ENCODE measurements at regions not wholly inside any gene's neighbourhood (a gene's known extent, or its start where the extent isn't known, plus 50 kb on each side); places are given as distances from the start of the nearest gene placed in this dataset.

GRCh38 chr18:27497246-27497645 is 312.1 kb upstream of the CHST9 start:
- WGBS, 2 donors, result 89 to 92% methylated on average over 4 of the region's 4 CpGs
- Histone ChIP-seq H3K9me3 (ENCODE audit: control insufficient read depth in 4 of 4, insufficient read depth in 3 of 4, low read length in 3 of 4) (no peaks in the 10 kb centered on the region), H3K36me3 (ENCODE audit: control insufficient read depth in 4 of 4, insufficient read depth in 4 of 4, low read length in 4 of 4) (no peaks in the 10 kb centered on the region), H3K27ac (ENCODE audit: low read depth in 1 of 2, low read length in 1 of 2) (no peak overlapping the region), H3K27me3 (ENCODE audit: control insufficient read depth in 3 of 3, insufficient read depth in 3 of 3, low read length in 2 of 3) (no peaks in the 10 kb centered on the region), H3K9ac (ENCODE audit: insufficient read depth in 1 of 2, low read length in 2 of 2) (no peak overlapping the region), H3K4me1 (ENCODE audit: control insufficient read depth in 5 of 5, insufficient read depth in 5 of 5, low read length in 5 of 5) (no peaks in the 10 kb centered on the region), H3K4me3 (no peak overlapping the region)
- TF ChIP-seq, protein P1, sequence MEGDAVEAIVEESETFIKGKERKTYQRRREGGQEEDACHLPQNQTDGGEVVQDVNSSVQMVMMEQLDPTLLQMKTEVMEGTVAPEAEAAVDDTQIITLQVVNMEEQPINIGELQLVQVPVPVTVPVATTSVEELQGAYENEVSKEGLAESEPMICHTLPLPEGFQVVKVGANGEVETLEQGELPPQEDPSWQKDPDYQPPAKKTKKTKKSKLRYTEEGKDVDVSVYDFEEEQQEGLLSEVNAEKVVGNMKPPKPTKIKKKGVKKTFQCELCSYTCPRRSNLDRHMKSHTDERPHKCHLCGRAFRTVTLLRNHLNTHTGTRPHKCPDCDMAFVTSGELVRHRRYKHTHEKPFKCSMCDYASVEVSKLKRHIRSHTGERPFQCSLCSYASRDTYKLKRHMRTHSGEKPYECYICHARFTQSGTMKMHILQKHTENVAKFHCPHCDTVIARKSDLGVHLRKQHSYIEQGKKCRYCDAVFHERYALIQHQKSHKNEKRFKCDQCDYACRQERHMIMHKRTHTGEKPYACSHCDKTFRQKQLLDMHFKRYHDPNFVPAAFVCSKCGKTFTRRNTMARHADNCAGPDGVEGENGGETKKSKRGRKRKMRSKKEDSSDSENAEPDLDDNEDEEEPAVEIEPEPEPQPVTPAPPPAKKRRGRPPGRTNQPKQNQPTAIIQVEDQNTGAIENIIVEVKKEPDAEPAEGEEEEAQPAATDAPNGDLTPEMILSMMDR (IDR thresholded peaks at IDR 0.05; ENCODE audit: control extremely low read depth, extremely low read depth), result no peak
- DNase-seq (no peak), ATAC-seq (ENCODE audit: insufficient read depth, low FRiP score) (no peak)

- Histone ChIP-seq H3K27me3 (ENCODE audit: control insufficient read depth in 3 of 3, insufficient read depth in 3 of 3, low read length in 2 of 3) (no peaks in the 10 kb centered on the region), H3K36me3 (ENCODE audit: control insufficient read depth in 4 of 4, insufficient read depth in 4 of 4, low read length in 4 of 4) (no peaks in the 10 kb centered on the region), H3K27ac (ENCODE audit: low read depth in 1 of 2, low read length in 1 of 2) (no peak overlapping the region), H3K4me1 (ENCODE audit: control insufficient read depth in 5 of 5, insufficient read depth in 5 of 5, low read length in 5 of 5) (no peaks in the 10 kb centered on the region), H3K4me3 (no peak overlapping the region), H3K9me3 (ENCODE audit: control insufficient read depth in 4 of 4, insufficient read depth in 3 of 4, low read length in 3 of 4) (no peaks in the 10 kb centered on the region), H3K9ac (ENCODE audit: insufficient read depth in 1 of 2, low read length in 2 of 2) (no peak overlapping the region)
- 74 to 80% methylated on average over 4 of the region's 4 CpGs for WGBS, 2 donors
- TF ChIP-seq, protein P1 (IDR thresholded peaks at IDR 0.05; ENCODE audit: control extremely low read depth, extremely low read depth), result no peak
- no peak for DNase-seq
- ATAC-seq (ENCODE audit: insufficient read depth, low FRiP score), result no peak
Measured at GRCh38 chr18:27493182-27493581, 308.1 kb upstream of the CHST9 start.

DNA sequence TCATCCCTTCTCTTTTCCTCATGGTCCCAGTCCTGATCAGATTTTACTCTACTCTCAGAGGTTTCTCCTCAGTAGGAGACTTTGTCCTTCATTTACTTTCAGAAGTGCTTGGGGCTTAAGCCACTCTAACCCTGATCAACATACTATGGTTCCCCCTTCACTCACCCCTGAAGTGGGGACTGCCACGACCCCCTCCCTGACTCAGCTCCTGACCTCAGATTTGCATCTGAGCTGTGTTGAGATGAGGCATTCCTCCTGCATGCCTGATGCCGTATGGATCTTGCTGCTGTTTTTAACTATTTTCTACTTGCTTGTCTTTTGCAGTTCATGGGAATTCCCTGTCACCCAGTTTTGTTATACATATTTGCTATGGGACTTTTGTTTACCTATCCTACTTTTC is 306.7 kb upstream of the CHST9 start:
- no peak for ATAC-seq (ENCODE audit: insufficient read depth, low FRiP score)
- Histone ChIP-seq H3K27ac (ENCODE audit: low read depth in 1 of 2, low read length in 1 of 2) (no peak overlapping the region), H3K9me3 (ENCODE audit: control insufficient read depth in 4 of 4, insufficient read depth in 3 of 4, low read length in 3 of 4) (no peaks in the 10 kb centered on the region), H3K4me3 (no peak overlapping the region), H3K9ac (ENCODE audit: insufficient read depth in 1 of 2, low read length in 2 of 2) (no peak overlapping the region), H3K27me3 (ENCODE audit: control insufficient read depth in 3 of 3, insufficient read depth in 3 of 3, low read length in 2 of 3) (no peaks in the 10 kb centered on the region), H3K36me3 (ENCODE audit: control insufficient read depth in 4 of 4, insufficient read depth in 4 of 4, low read length in 4 of 4) (no peaks in the 10 kb centered on the region), H3K4me1 (ENCODE audit: control insufficient read depth in 5 of 5, insufficient read depth in 5 of 5, low read length in 5 of 5) (no peaks in the 10 kb centered on the region)
- 37 to 44% methylated on average over 2 of the region's 2 CpGs for WGBS, 2 donors
- DNase-seq, result no peak
- TF ChIP-seq, protein P1 (IDR thresholded peaks at IDR 0.05; ENCODE audit: control extremely low read depth, extremely low read depth), result no peak

- ATAC-seq (ENCODE audit: insufficient read depth, low FRiP score) (no peak), DNase-seq (no peak)
- Histone ChIP-seq H3K9me3 (ENCODE audit: control insufficient read depth in 4 of 4, insufficient read depth in 3 of 4, low read length in 3 of 4) (no peaks in the 10 kb centered on the region), H3K4me3 (no peak overlapping the region), H3K4me1 (ENCODE audit: control insufficient read depth in 5 of 5, insufficient read depth in 5 of 5, low read length in 5 of 5) (peaks cover 0 to 5% (median 0%) of the 10 kb centered on the region in 5 donors), H3K36me3 (ENCODE audit: control insufficient read depth in 4 of 4, insufficient read depth in 4 of 4, low read length in 4 of 4) (no peaks in the 10 kb centered on the region), H3K27me3 (ENCODE audit: control insufficient read depth in 3 of 3, insufficient read depth in 3 of 3, low read length in 2 of 3) (no peaks in the 10 kb centered on the region), H3K27ac (ENCODE audit: low read depth in 1 of 2, low read length in 1 of 2) (no peak overlapping the region), H3K9ac (ENCODE audit: insufficient read depth in 1 of 2, low read length in 2 of 2) (no peak overlapping the region)
- TF ChIP-seq, protein P1 (IDR thresholded peaks at IDR 0.05; ENCODE audit: control extremely low read depth, extremely low read depth), result no peak
- 67 to 70% methylated on average over 4 of the region's 4 CpGs for WGBS, 2 donors
Measured at GRCh38 chr18:27483276-27483675, 298.2 kb upstream of the CHST9 start.

Measured in lung (tissue), 11 donors.